ENCODE measurements at regions not wholly inside any gene's neighbourhood (a gene's known extent, or its start where the extent isn't known, plus 50 kb on each side); places are given as distances from the start of the nearest gene placed in this dataset.

DNA sequence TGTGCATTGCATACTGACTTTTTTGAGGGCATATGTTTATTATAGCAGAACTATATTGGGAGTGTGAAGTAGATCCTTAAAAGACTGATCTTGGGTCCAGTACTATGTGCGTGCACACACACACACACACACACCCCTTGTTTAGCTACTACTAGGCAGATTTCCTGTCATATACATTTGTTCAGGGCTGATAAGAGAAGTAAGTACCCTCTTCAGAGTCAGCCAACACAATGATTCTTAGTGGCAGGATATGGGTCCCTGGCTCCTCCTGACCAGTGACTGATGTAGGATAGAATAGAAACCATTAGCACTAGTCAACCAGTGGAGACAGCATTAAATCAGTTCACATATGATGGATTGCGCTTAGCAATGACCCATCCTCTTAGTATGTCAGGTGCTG lies 76.2 kb upstream of the MIER3 start:
- TF ChIP-seq TAF1 (IDR thresholded peaks at IDR 0.05; ENCODE audit: low read depth, low read length): no peak
- TF ChIP-seq, protein P1, sequence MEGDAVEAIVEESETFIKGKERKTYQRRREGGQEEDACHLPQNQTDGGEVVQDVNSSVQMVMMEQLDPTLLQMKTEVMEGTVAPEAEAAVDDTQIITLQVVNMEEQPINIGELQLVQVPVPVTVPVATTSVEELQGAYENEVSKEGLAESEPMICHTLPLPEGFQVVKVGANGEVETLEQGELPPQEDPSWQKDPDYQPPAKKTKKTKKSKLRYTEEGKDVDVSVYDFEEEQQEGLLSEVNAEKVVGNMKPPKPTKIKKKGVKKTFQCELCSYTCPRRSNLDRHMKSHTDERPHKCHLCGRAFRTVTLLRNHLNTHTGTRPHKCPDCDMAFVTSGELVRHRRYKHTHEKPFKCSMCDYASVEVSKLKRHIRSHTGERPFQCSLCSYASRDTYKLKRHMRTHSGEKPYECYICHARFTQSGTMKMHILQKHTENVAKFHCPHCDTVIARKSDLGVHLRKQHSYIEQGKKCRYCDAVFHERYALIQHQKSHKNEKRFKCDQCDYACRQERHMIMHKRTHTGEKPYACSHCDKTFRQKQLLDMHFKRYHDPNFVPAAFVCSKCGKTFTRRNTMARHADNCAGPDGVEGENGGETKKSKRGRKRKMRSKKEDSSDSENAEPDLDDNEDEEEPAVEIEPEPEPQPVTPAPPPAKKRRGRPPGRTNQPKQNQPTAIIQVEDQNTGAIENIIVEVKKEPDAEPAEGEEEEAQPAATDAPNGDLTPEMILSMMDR (IDR thresholded peaks at IDR 0.05; ENCODE audit: control extremely low read depth in 1 of 3, insufficient read depth in 1 of 3, low read depth in 1 of 3, low read length in 3 of 3): no peak
- TF ChIP-seq SIN3A (conservative IDR thresholded peaks at IDR 0.05 in 1 of 2, IDR thresholded peaks at IDR 0.05 in 1 of 2; ENCODE audit: low read depth in 1 of 2, low read length in 2 of 2): no peak
